ENCODE measurements at regions not wholly inside any gene's neighbourhood (a gene's known extent, or its start where the extent isn't known, plus 50 kb on each side); places are given as distances from the start of the nearest gene placed in this dataset.

- no peak for DNase-seq
Measured at GRCh38 chr5:105032917-105033316, 1470.3 kb upstream of the NUDT12 start.

GRCh38 chr5:105030153-105030552 is 1467.6 kb upstream of the NUDT12 start:
- DNase-seq, result no peak

- DNase-seq, result no peak
Measured at GRCh38 chr5:105015098-105015497, 1452.5 kb upstream of the NUDT12 start.

DNA sequence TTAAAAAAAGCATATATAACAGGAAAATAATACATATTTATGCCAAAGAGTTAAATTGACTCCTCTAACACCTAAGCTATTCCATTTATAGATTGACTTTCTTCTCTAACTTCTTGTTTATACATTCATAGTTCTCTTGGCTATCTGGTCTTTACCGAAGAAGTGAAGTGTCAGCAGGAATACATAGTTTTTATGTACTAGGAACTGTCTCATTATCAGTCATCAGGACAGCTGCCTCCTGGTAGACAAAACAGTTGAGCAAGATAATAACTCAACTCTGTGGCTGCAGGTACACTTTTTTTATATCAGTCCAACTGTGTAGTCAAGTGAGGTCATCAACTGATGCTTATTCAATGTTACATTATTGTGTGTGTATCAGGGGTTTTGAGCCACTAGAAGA is 1436.0 kb upstream of the NUDT12 start:
- DNase-seq, result no peak

DNA sequence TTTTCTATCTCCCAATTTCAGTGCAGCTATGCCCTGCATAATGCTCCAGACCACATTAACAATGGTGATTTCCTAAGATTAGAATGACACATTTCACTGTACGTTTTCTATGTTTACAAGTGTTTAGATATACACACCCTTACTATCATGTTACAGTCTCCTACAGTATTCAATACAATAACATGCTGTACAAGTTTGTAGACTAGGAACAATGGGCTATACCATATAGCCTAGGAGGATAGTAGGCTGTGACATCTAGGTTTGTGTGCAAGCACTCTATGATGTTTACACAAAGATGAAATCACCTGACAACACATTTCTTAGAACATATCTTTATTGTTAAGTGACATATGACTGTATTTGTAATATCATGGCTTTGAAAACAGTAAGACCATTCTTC is 1435.6 kb upstream of the NUDT12 start:
- DNase-seq, result no peak

GRCh38 chr5:104987074-104987473 is 1424.5 kb upstream of the NUDT12 start:
- DNase-seq, result no peak

DNA sequence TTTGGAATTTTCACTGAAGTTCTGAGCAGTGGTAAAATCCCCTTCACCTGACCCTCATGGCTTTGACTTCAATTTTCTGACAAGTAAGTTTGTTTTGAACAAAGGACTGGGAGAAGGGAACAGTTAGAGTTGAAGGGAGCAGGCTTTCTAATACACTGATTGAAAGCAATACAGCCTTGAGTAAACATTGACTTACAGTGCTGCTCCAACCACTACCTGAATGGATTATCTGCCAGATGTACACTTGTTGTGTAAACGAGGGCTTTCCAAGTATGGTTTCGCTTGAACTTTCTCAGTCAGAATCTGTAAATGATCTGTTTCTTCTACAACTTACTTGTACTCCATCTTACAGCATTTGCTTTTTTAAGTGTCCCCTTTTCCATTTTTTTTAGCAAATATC is 1414.9 kb upstream of the NUDT12 start:
- peak; percentile 1 for DNase-seq

DNA sequence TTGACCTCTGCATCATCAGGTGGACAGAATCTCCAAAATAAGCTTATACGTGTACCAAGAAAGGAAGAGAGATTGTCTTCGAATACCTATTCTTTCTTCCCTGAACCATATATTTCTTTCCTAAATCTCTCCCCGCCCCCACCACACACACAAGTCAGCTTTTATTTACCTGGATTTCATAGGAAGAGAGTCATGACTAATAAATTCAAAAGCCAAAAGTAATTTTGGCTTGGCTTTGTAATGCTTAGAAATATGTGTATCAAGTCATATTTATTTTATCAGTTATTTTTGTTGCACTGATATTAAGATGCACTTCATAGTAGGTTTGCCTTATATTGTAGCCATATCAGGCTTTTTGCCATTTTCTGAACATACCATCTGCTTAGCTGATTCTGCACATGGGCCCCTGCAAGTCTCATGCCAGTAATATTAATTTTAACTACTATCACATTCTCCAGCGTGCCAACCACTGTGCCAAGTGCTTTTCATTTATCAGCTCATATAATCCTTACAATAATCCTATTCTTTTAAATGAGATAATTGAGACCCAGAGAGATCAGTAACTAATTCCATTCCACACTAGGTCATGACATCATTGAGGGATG is 1405.3 kb upstream of the NUDT12 start:
- DNase-seq, result no peak

- DNase-seq, result no peak
Measured at GRCh38 chr5:104965006-104965405, 1402.4 kb upstream of the NUDT12 start.

GRCh38 chr5:104955479-104955878 is 1392.9 kb upstream of the NUDT12 start:
- no peak for DNase-seq

DNA sequence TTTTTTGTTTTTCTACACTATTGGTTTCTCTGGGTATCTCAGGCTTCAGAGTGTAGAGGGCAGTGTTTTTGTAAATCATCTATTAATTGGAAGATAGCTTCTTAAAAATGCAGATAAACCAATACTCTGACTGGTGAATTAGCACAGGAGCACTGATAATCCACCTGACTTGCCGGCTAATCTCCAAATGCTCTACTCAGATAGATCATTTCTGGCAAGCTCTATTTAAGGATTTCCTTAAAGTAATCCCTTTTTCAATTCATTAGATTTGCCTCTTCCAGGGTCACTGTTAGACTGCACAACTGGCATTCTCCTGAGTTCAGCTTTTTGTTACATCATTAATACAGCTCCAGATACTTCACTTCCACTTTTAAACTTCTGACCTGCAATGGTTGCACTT is 1390.3 kb upstream of the NUDT12 start:
- DNase-seq, result no peak

- DNase-seq, result no peak
Measured at GRCh38 chr5:104951829-104952228, 1389.2 kb upstream of the NUDT12 start.

GRCh38 chr5:104947076-104947475 is 1384.5 kb upstream of the NUDT12 start:
- no peak for DNase-seq

DNA sequence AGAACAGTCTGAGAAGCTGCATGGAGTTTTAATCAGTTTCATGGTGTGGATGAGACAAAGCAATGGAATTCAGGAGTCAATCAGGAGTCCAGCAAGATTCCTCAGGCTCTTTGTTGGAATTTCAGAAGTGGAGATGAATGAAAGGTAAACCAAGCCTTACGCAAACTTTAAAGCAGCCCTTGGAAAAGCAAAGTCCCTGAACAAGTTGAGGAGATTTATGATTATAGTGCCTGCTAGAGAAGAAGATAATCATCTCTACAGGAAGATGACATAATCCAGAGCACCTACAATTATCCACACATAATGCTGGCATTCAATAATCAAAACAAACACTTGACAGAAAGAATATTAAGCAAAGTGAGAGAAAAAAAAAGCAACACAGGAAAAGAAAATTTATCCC is 1380.1 kb upstream of the NUDT12 start:
- no peak for DNase-seq

DNA sequence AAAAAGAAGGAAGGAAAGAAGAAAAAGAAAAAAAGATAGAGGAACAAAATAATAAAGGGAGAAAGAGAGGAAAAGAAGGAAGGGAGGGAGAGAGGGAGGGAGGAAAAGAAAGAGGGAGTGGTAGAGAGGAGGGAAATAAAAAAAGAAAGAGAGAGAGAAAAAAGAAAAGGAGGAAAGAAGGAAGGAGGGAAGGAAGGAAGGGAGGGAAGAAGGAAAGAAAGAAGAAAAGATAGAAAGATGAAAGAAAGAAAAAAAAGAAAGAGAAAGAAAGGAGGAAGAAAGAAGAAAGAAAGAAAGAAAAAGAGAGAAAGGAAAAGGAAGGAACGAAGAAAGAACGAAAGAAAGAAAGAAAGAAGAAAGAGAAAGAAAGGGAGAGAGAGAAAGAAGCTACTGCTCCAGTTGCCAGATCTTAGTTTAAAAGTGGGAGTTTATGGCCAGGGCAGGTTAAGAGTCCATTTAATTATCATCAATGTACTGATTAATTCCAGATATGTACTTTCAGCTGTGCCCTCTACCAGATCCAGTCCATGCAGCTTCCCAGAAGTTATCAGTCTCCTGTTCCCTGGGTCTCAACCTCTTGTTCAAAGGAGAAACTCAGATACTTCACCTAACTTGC is 1378.5 kb upstream of the NUDT12 start:
- no peak for DNase-seq

- no peak for DNase-seq
Measured at GRCh38 chr5:104937598-104937997, 1375.0 kb upstream of the NUDT12 start.

- no peak for DNase-seq
Measured at GRCh38 chr5:104932431-104932830, 1369.8 kb upstream of the NUDT12 start.

DNA sequence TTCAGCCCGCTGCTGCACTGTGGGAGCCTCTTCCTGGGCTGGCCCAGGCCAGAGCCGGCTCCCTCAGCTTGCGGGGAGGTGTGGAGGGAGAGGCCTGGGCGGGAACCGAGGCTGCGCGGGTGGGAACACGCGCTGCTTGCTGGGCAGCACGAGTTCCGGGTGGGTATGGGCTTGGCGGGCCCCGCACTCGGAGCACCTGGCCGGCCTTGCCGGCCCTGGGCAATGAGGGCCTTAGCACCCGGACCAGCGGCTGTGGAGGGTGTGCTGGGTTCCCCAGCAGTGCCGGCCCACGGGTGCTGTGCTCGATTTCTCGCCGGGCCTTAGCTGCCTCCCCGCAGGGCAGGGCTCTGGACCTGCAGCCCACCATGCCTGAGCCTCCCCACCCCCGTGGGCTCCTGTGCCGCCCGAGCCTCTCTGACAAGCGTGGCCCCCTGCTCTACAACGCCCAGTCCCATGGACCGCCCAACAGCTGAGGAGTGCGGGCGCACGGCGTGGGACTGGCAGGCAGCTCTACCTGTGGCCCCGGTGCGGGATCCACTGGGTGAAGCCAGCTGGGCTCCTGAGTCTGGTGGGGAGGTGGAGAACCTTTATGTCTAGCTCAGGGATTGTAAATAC is 1366.4 kb upstream of the NUDT12 start:
- no peak for DNase-seq

DNA sequence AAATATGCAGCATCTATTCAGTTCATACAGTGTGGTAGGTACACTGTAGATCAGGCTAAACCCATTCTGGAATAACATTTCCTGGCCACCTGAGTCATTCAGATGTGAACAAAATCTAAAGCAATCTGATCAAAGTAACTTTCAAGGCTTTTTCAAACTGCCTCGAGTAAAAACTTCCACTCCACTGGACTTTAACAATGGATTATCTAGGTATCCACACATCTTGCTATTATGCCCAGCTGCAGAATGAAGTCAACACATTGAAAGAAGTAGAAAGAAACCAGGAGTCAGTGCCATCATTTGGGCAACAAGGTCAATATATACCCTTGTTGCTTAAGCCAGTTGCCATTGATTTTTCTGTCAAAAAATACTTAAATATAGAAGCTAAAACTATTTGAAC is 1352.6 kb upstream of the NUDT12 start:
- no peak for DNase-seq

GRCh38 chr5:104914536-104915070 is 1352.0 kb upstream of the NUDT12 start:
- no peak for DNase-seq

DNA sequence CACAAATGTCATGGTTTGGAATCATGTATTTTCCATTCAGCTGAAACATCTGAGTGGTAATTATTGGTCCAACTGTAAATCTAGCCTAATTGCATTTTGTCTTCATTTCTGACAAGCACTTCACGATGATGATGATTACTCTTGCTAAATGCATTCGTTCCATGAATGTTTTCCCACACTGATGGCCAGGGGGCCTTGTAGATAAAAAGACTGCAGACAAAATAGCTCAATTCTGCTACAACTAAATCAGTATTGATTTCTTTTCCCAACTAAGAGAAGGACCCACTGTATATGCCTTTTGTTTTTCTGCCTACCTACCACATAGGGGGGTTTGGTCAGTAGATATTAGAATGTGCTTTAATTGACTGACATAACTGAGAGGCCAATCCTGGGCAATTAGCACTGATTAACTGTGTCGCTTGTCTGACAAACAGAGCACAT is 1351.3 kb upstream of the NUDT12 start:
- no peak for DNase-seq

DNA sequence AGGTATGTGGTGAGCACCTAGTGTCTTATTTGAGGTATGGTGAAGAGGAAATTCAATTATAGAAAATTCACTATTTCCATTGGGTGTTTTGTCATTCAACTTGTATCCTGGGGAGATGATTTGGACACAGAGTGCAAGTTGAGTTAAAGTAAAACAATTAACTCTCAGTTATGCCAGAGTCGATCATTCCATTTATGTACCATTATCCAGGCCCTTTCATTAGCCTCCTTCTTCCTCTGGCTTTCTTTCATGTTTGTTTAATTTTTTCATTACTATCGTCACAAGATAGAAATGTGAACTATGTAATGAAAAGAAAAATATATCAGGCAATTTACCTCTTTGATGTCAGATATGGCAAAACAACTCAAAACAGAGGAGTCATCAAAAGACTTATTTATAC is 1347.2 kb upstream of the NUDT12 start:
- no peak for DNase-seq

GRCh38 chr5:104904561-104904960 is 1342.0 kb upstream of the NUDT12 start:
- no peak for DNase-seq

- no peak for DNase-seq
Measured at GRCh38 chr5:104903941-104904340, 1341.4 kb upstream of the NUDT12 start.

Measured in DMS79 treated with DMSO at 0.1 percent for 48 hours (cell line).